HG03103 (cell line): ENCODE measurements at regions not wholly inside any gene's neighbourhood (a gene's known extent, or its start where the extent isn't known, plus 50 kb on each side); places are given as distances from the start of the nearest gene placed in this dataset.
"Not testable (repeated sequence)": the region's sequence is repeated elsewhere in the genome, so short reads cannot be mapped to it uniquely, and the experiment has no call there.

ENCODE experiments used
- ATAC-seq: cut with Tn5 transposase; IDR thresholded peaks from one replicate; pipeline ENCODE4 v1.9.1; 2021; ENCODE audit warnings: low read depth; ENCODE audit not compliant: unreplicated experiment

DNA sequence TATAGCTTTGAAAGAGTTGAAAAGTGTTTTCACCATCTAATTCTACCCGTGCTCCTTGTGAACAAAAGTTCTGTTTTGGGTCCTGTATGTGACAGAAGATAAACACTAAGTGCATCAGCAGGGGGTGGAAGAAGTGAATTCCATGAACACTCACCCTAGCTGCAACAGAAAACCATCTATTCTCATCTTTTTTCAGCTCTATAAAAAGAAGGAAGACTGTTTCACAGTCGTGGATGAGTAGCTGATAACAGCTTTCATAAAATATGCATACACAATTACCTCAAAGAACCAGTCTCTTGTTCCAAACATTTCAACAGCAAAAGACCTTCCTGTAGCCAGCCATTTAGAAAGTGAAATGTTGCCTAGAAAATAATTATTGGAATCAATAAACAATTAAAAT is 281.7 kb upstream of the RASGRP1 start:
- ATAC-seq, result no peak

- no peak for ATAC-seq
Measured at GRCh38 chr15:38847666-38848065, 283.1 kb upstream of the RASGRP1 start.

DNA sequence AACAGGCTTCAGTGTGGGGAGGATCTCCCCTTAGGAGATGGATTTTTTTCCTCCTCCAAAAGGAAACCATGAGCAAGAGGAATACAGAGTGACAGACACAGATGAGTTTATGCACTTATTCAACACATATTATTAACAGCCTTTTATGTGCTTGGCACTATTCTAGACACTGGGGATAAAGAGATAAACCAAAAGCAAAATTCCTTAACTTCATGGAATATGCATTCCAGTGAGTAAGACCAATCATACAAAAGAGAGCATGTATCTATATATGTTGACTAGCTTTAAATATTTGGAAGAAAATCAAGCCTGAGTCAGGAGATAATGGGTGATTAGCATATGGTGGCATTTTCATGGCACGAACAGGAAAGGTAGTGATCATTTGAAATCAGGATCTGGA is 284.4 kb upstream of the RASGRP1 start:
- ATAC-seq, result no peak

GRCh38 chr15:38852188-38852587 is 287.6 kb upstream of the RASGRP1 start:
- not testable (repeated sequence) for ATAC-seq

DNA sequence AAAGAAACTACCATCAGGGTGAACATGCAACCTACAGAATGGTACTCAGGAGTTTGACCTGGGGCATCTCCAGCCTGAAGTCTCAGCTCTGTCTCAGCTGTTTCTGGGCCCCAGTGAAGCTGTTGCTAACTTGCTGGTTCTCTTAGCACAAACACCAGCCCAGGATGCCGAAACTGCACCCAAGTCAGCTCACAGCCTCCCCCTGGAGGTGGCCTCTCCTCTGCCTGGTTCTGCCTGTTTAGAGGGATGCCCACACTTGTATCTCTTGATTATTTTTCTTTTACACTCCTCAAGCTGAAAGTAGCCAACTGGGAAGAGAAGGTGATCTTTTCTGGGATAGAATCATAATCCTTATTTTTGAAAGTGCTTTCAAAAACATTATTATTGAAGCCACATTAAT is 289.0 kb upstream of the RASGRP1 start:
- ATAC-seq, result no peak

DNA sequence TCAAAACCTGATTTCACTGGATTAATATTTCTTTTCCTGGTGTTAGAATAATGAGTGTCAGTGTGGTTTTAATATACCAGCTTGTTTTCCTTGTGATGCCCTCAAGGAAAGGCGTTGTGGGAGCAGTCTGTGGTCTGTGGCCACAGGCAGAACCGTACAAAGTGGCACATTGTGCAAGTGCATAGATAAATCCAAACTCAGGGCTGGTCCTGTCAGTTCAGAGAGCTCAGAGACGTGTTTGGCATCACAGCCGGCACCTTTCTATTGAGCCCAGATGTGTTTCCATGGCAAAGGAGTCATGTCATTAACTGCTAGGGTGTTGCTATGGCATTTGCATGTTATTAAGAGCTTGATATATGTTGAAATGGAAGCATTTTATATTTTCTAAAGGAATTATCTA is 289.9 kb upstream of the RASGRP1 start:
- no peak for ATAC-seq

- no peak for ATAC-seq
Measured at GRCh38 chr15:38857814-38858213, 293.2 kb upstream of the RASGRP1 start.

DNA sequence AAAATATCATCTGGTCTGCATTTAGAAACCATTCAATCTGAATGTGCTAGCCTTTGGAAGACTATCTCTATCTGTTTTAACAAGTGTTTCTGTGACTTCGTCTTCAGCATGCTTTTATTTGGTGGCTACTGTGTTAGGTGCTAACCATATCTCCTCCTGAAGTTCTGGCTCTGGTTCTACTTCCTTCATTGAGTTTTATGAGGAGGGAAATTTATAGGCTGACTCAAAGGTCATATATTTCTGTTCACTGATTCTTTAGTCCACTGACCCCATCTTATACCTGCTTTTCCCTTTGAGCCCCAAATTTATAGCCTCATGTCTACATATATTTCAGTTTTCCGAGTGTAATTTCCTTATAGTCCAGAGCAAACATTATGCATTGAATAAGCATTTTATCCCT is 295.0 kb upstream of the RASGRP1 start:
- no peak for ATAC-seq

- no peak for ATAC-seq
Measured at GRCh38 chr15:38860253-38860652, 295.6 kb upstream of the RASGRP1 start.

- no peak for ATAC-seq
Measured at GRCh38 chr15:38860674-38861073, 296.1 kb upstream of the RASGRP1 start.

- ATAC-seq, result no peak
Measured at GRCh38 chr15:38861108-38861507, 296.5 kb upstream of the RASGRP1 start.

DNA sequence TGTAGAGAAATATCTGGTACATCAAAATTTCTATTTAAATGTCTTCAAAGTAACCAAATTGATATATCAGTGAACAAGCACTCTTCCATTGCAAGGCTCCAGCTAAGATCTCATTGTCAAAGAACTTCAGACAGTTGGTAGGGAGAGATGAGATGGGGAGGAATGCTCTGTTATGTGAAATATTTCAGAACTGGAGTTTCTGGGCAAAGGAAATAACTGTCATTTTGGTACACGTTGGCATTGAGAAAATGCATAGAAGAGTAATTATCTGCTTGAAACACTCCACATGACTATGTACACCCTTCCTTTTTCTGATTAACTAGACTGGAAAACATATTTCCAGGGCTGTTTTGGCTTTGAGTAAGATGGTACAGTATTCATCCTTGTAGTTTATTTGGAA is 297.5 kb upstream of the RASGRP1 start:
- ATAC-seq, result no peak

DNA sequence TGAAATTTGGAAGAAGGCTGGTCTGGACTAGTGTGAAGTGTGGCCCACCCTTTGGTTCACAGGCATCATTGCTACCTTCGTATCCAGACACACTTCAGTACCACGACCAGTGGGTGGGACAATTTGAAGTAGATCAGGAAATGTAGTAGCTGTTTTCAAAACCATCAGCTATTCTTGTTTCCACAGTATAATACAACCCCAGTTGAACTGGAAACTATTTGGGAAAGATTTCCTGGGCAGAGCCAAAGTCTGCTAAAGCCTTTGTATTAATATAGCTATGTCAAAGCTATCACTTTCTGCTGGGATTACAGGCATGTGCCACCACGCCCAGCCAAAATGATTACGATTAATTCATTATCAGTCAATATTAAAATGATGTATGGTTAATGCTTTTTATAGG is 298.8 kb upstream of the RASGRP1 start:
- no peak for ATAC-seq

DNA sequence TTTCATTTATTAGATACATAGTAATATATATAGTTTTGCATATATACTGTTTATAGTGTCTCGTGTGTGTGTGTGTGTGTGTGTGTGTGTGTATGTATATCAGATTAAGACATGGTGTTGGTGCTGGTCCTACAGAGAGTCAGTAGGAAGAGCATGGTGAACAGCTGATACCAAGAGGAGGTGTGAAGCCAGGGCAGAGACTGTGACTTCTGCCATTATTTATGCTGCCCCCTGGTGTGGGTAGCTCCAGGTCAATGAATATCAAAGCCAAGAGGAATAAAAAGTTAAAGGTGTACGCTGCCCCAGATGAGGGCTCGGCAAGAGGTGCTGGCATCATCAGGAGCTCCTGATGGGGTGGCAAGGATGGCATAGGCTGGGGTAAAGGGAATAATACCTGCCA is 299.5 kb upstream of the RASGRP1 start:
- ATAC-seq, result no peak

GRCh38 chr15:38864827-38865581 is 300.4 kb upstream of the RASGRP1 start:
- no peak for ATAC-seq

DNA sequence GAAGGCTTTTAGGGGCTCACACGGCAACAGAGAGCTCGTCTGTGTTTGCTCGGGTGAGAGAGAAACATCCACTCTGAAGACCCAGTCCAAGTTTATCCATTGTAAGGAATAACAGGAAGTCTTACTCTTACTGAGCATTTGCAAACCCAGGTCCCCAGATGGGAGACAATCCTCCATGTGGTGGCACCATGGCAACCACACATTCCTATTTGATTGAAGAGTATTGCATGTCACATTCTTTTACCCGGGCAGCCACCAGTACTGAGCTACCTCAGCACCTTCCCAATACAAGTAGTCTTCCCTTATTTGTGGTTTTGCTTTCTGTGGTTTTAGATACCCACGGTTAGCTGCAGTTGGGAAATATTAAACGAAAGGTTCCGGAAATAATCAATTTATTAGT is 302.9 kb upstream of the RASGRP1 start:
- no peak for ATAC-seq

- ATAC-seq, result no peak
Measured at GRCh38 chr15:38868326-38869114, 303.9 kb upstream of the RASGRP1 start.

DNA sequence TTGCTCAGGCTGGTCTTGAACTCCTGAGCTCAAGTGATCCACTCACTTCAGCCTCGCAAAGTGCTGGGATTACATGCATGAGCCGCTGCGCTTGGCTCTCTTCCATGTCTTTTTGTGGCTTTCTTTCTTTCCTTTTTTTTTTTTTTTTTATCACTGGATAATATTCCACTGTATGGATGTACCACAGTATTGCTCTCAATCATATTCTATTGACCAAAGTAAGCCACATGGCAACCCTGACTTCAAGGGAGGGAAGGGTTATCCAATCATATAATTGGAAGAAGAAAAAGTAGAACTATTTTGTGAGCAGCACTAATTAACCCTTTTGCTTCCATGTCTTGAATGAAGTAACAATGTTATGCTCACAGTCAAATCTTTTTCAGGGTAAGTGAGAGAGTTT is 307.0 kb upstream of the RASGRP1 start:
- no peak for ATAC-seq

- ATAC-seq, result no peak
Measured at GRCh38 chr15:38872732-38873131, 308.1 kb upstream of the RASGRP1 start.

DNA sequence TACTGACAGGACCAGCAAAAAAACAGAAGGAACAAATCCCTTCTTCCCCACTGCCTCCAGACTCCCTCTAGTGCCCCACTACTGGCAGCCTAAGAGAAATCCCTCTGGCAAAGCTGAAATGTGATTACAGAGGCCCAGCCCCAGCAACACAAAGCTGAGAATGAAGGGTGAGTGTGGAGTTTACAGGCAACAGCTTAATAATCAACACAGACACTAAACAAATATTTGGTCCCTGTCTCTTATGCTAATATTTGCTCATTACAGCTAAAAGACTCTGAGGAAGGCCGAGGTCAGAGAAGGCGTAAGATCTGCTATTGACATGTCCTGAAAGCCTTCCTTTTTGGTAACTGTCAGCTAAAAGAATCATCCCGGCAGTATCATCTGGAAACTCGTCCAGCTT is 308.5 kb upstream of the RASGRP1 start:
- ATAC-seq, result no peak

GRCh38 chr15:38874464-38874863 is 309.9 kb upstream of the RASGRP1 start:
- no peak for ATAC-seq

DNA sequence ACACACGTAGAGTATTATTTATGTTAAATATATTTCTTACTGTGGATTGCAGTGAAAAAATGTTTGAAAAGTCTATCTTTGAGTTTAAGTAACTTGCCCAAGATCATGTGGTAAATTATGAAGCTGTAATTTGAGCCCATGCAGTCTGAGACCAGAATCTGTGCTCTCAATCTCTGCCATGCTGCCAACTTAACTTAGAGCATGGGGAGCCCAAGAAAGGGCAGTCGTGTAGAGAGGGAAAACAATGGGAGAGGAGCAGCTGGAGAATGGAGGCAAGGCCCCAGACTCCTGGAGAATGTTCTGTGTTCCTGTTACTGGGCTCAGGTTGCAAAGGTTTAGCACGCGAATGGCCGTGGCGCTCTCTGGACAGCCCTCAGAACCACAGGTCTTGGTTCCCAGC is 311.6 kb upstream of the RASGRP1 start:
- ATAC-seq, result no peak
